Osteoblast (primary cell): ENCODE measurements at regions not wholly inside any gene's neighbourhood (a gene's known extent, or its start where the extent isn't known, plus 50 kb on each side); places are given as distances from the start of the nearest gene placed in this dataset.

Source experiments
- DNase-seq: peaks from one replicate; pipeline ENCODE4 v3.0.0; 2011; ENCODE audit warnings: low spot score, mixed read lengths; ENCODE audit not compliant: insufficient read length; ENCODE audit errors: missing footprints
- H2AFZ ChIP-seq: 2 replicates; pipeline ENCODE4 v1.6.0; 2011; ENCODE audit warnings: mild to moderate bottlenecking, low read length
- H3K27ac ChIP-seq: 2 replicates; pipeline ENCODE4 v1.5.1; 2011; ENCODE audit warnings: mild to moderate bottlenecking, low read depth, low read length, moderate library complexity
- H3K27me3 ChIP-seq: 2 replicates; pipeline ENCODE4 v1.6.0; 2012; ENCODE audit warnings: mild to moderate bottlenecking, control low read depth, inconsistent platforms, low read length, moderate library complexity; ENCODE audit not compliant: insufficient read depth
- H3K36me3 ChIP-seq: 2 replicates; pipeline ENCODE4 v1.5.1; 2011; ENCODE audit warnings: mild to moderate bottlenecking, low read length, control low read depth, moderate library complexity; ENCODE audit not compliant: insufficient read depth
- H3K4me1 ChIP-seq: 2 replicates; pipeline ENCODE4 v1.5.1; 2011; ENCODE audit warnings: mild to moderate bottlenecking, low read length, control low read depth, moderate library complexity; ENCODE audit not compliant: insufficient read depth
- H3K4me2 ChIP-seq: 2 replicates; pipeline ENCODE4 v1.6.0; 2011; ENCODE audit warnings: mild to moderate bottlenecking, low read length; ENCODE audit not compliant: insufficient read depth
- H3K4me3 ChIP-seq: fragments of 200-600 bp; sonication (generic); 3 replicates; pipeline ENCODE4 v1.5.1; 2012; ENCODE audit warnings: mild to moderate bottlenecking, low read length, inconsistent platforms; ENCODE audit not compliant: insufficient read depth
- H3K79me2 ChIP-seq: 2 replicates; pipeline ENCODE4 v1.6.0; 2012; ENCODE audit warnings: mild to moderate bottlenecking, low read length, control low read depth, inconsistent platforms; ENCODE audit not compliant: insufficient read depth
- H3K9me3 ChIP-seq: 2 replicates; pipeline ENCODE4 v1.5.1; 2011; ENCODE audit warnings: low read depth, low read length, control low read depth
- H4K20me1 ChIP-seq: 2 replicates; pipeline ENCODE4 v1.6.0; 2012; ENCODE audit warnings: mild to moderate bottlenecking, low read length, control low read depth; ENCODE audit not compliant: insufficient read depth
- CTCF ChIP-seq: IDR thresholded peaks from 2 replicates; pipeline ENCODE4 v1.5.1; 2011; ENCODE audit warnings: mild to moderate bottlenecking, low read depth, low read length, moderate library complexity; ENCODE audit errors: extremely low read depth

- peaks cover 14% of the 10 kb centered on the region for H3K4me1 ChIP-seq
- H2AFZ ChIP-seq: no peak overlapping the region
- H3K4me3 ChIP-seq: no peak overlapping the region
- no peaks in the 10 kb centered on the region for H3K27me3 ChIP-seq
- no peaks in the 10 kb centered on the region for H3K36me3 ChIP-seq
- H3K9me3 ChIP-seq: no peaks in the 10 kb centered on the region
- DNase-seq: no peak
- no peak overlapping the region for H3K4me2 ChIP-seq
- no peak for TF ChIP-seq CTCF
- H3K27ac ChIP-seq: no peak overlapping the region
- no peaks in the 10 kb centered on the region for H3K79me2 ChIP-seq
- no peaks in the 10 kb centered on the region for H4K20me1 ChIP-seq
These were observed 120.5 kb upstream of the NGF start for GRCh38 chr1:115458426-115459114.

- no peaks in the 10 kb centered on the region for H4K20me1 ChIP-seq
- no peaks in the 10 kb centered on the region for H3K27me3 ChIP-seq
- no peak overlapping the region for H3K4me2 ChIP-seq
- no peak for TF ChIP-seq CTCF
- no peaks in the 10 kb centered on the region for H3K79me2 ChIP-seq
- H3K27ac ChIP-seq: no peak overlapping the region
- H2AFZ ChIP-seq: no peak overlapping the region
- H3K4me3 ChIP-seq: no peak overlapping the region
- H3K4me1 ChIP-seq: peaks cover 14% of the 10 kb centered on the region
- H3K9me3 ChIP-seq: no peaks in the 10 kb centered on the region
- no peak for DNase-seq
- H3K36me3 ChIP-seq: no peaks in the 10 kb centered on the region
These were observed 119.2 kb upstream of the NGF start for GRCh38 chr1:115457289-115457688.

- Histone ChIP-seq H3K36me3 (no peaks in the 10 kb centered on the region), H4K20me1 (no peaks in the 10 kb centered on the region), H3K79me2 (no peaks in the 10 kb centered on the region), H3K27ac (peak overlapping the region; percentile 34), H3K4me2 (peak overlapping the region; percentile 44), H3K4me3 (no peak overlapping the region), H3K4me1 (peaks cover 14% of the 10 kb centered on the region), H3K27me3 (no peaks in the 10 kb centered on the region), H2AFZ (peak overlapping the region; percentile 39), H3K9me3 (no peaks in the 10 kb centered on the region)
- TF ChIP-seq CTCF: no peak
- no peak for DNase-seq
These were observed 118.5 kb upstream of the NGF start for GRCh38 chr1:115456441-115456961.

GRCh38 chr1:115454837-115455511 is 116.9 kb upstream of the NGF start:
- Histone ChIP-seq H3K4me1 (peaks cover 14% of the 10 kb centered on the region), H2AFZ (no peak overlapping the region), H3K9me3 (no peaks in the 10 kb centered on the region), H3K27me3 (no peaks in the 10 kb centered on the region), H3K4me2 (no peak overlapping the region), H4K20me1 (no peaks in the 10 kb centered on the region), H3K27ac (no peak overlapping the region), H3K4me3 (no peak overlapping the region), H3K79me2 (no peaks in the 10 kb centered on the region), H3K36me3 (no peaks in the 10 kb centered on the region)
- TF ChIP-seq CTCF: no peak
- no peak for DNase-seq
